Neuron (in vitro differentiated cells): ENCODE measurements at regions not wholly inside any gene's neighbourhood (a gene's known extent, or its start where the extent isn't known, plus 50 kb on each side); places are given as distances from the start of the nearest gene placed in this dataset.

ENCODE experiments used
- H2AFZ ChIP-seq: one replicate; pipeline ENCODE4 v1.6.1; 2013; ENCODE audit warnings: low read depth, mild to moderate bottlenecking, inconsistent platforms, low read length, moderate library complexity
- H3K27me3 ChIP-seq: one replicate; pipeline ENCODE4 v1.6.1; 2013; ENCODE audit warnings: low read length; ENCODE audit not compliant: insufficient read depth
- H3K36me3 ChIP-seq: one replicate; pipeline ENCODE4 v1.6.1; 2013; ENCODE audit warnings: low read length; ENCODE audit not compliant: insufficient read depth
- H3K4me1 ChIP-seq: one replicate; pipeline ENCODE4 v1.6.1; 2013; ENCODE audit warnings: low read length; ENCODE audit not compliant: insufficient read depth
- H3K4me3 ChIP-seq: 2 replicates; pipeline ENCODE4 v1.5.1; 2013; ENCODE audit warnings: mild to moderate bottlenecking, low read length, moderate library complexity
- H3K9me3 ChIP-seq: one replicate; pipeline ENCODE4 v1.6.1; 2013; ENCODE audit warnings: low read length

GRCh38 chr16:59696495-59696894 lies 962.4 kb upstream of the GOT2 start:
- peaks cover 12% of the 10 kb centered on the region for H3K4me1 ChIP-seq
- no peak overlapping the region for H2AFZ ChIP-seq
- no peak overlapping the region for H3K4me3 ChIP-seq
- H3K36me3 ChIP-seq = no peaks in the 10 kb centered on the region
- no peaks in the 10 kb centered on the region for H3K27me3 ChIP-seq
- no peaks in the 10 kb centered on the region for H3K9me3 ChIP-seq

DNA sequence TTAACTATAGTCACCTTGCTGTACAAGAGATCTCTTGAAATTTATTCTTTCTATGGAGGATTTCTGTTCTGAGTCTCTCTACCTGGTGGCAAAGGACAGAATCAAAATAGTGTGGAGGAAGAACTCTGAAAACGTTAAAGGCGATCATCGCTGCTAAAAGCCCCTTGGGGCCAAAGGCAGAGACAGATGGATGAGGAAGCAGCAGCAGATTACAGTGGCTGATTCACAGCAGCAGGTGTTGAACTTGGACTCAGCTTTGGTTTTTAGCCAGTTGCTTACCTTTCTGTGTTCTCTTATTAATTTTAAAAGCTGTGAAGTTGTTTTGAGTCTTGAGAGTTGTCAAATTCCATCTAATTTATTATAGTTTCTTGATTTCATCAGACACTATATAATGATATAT lies 956.1 kb upstream of the GOT2 start:
- Histone ChIP-seq H3K4me3 (no peak overlapping the region), H3K27me3 (no peaks in the 10 kb centered on the region), H3K9me3 (peaks cover 2% of the 10 kb centered on the region), H3K4me1 (peaks cover 17% of the 10 kb centered on the region), H3K36me3 (no peaks in the 10 kb centered on the region), H2AFZ (no peak overlapping the region)

GRCh38 chr16:59688006-59688405 lies 953.9 kb upstream of the GOT2 start:
- Histone ChIP-seq H3K9me3 (peaks cover 2% of the 10 kb centered on the region), H3K27me3 (no peaks in the 10 kb centered on the region), H2AFZ (no peak overlapping the region), H3K4me3 (no peak overlapping the region), H3K36me3 (no peaks in the 10 kb centered on the region), H3K4me1 (peaks cover 6% of the 10 kb centered on the region)

GRCh38 chr16:59686405-59686804 lies 952.3 kb upstream of the GOT2 start:
- H3K9me3 ChIP-seq = peaks cover 2% of the 10 kb centered on the region
- H3K4me1 ChIP-seq = peaks cover 4% of the 10 kb centered on the region
- no peaks in the 10 kb centered on the region for H3K36me3 ChIP-seq
- no peak overlapping the region for H3K4me3 ChIP-seq
- H2AFZ ChIP-seq = no peak overlapping the region
- no peaks in the 10 kb centered on the region for H3K27me3 ChIP-seq

GRCh38 chr16:59684911-59685310 lies 950.8 kb upstream of the GOT2 start:
- Histone ChIP-seq H3K27me3 (no peaks in the 10 kb centered on the region), H2AFZ (no peak overlapping the region), H3K36me3 (no peaks in the 10 kb centered on the region), H3K4me3 (no peak overlapping the region), H3K4me1 (peaks cover 4% of the 10 kb centered on the region), H3K9me3 (peaks cover 2% of the 10 kb centered on the region)

DNA sequence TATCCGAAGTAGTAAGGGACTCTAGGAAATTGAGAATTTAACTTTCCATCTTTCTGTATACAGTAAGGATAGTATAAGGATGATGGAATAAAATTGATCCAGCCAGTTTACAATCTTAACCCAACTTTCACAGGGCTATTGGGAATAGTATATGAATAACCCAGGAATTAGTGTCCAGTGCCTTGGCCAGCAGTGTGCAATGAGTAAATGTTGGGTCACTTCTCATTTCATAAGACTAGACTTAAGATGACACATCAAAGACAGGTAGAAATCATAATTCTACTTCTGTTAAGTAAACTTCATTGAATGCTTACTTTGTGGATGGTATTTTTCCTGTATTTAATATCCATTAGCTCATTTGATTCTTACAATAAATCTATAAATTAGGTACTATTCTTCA lies 949.6 kb upstream of the GOT2 start:
- H3K27me3 ChIP-seq = no peaks in the 10 kb centered on the region
- H3K4me1 ChIP-seq = peaks cover 1% of the 10 kb centered on the region
- no peak overlapping the region for H3K4me3 ChIP-seq
- no peak overlapping the region for H2AFZ ChIP-seq
- no peaks in the 10 kb centered on the region for H3K36me3 ChIP-seq
- H3K9me3 ChIP-seq = peaks cover 2% of the 10 kb centered on the region

- Histone ChIP-seq H3K36me3 (no peaks in the 10 kb centered on the region), H3K27me3 (no peaks in the 10 kb centered on the region), H3K4me3 (no peak overlapping the region), H3K9me3 (no peaks in the 10 kb centered on the region), H2AFZ (no peak overlapping the region), H3K4me1 (no peaks in the 10 kb centered on the region)
Observed at GRCh38 chr16:59665618-59666220, 931.6 kb upstream of the GOT2 start.

DNA sequence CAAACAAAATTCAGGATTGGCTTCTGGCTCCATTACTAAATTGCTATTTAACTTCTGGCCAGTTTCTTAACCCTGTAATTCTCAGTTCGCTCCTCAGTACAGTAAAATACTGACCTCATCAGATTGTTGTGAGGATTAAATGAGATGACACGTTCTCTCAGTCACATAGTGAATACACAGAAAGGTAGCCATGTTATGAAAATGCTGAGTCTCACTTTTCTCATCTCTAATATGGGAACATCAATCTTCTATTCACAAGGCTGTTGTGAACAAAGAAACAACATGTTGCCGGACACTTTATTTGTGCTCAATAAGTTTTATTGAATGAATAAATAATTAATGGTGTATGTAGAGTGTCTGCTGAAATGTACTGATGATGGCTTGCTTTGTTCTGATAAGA lies 924.5 kb upstream of the GOT2 start:
- H2AFZ ChIP-seq = no peak overlapping the region
- no peaks in the 10 kb centered on the region for H3K36me3 ChIP-seq
- no peaks in the 10 kb centered on the region for H3K4me1 ChIP-seq
- H3K4me3 ChIP-seq = no peak overlapping the region
- no peaks in the 10 kb centered on the region for H3K27me3 ChIP-seq
- H3K9me3 ChIP-seq = no peaks in the 10 kb centered on the region

- H3K27me3 ChIP-seq = no peaks in the 10 kb centered on the region
- H3K4me1 ChIP-seq = no peaks in the 10 kb centered on the region
- H3K9me3 ChIP-seq = no peaks in the 10 kb centered on the region
- H3K36me3 ChIP-seq = no peaks in the 10 kb centered on the region
- H3K4me3 ChIP-seq = no peak overlapping the region
- H2AFZ ChIP-seq = no peak overlapping the region
Observed at GRCh38 chr16:59655031-59655430, 920.9 kb upstream of the GOT2 start.

DNA sequence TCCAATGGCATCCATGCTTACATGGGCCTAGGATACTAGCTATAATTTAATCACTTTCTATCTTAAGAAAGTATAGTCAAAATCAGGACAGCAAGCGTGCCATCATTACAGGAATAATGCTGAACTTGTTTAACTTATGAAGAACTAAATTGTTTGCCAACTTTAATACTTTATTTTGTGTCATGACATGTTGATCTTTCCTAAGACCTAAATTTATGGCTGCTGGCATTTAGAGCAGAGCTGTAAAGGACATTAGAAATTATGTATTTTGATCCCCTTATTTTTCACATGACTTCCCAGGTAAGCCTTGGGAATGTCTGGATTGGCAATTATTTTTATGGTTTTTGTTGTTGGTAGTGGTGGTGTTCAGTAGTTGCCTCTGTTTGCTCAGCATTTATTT lies 920.3 kb upstream of the GOT2 start:
- Histone ChIP-seq H3K4me1 (no peaks in the 10 kb centered on the region), H3K36me3 (no peaks in the 10 kb centered on the region), H2AFZ (no peak overlapping the region), H3K9me3 (no peaks in the 10 kb centered on the region), H3K27me3 (no peaks in the 10 kb centered on the region), H3K4me3 (no peak overlapping the region)

DNA sequence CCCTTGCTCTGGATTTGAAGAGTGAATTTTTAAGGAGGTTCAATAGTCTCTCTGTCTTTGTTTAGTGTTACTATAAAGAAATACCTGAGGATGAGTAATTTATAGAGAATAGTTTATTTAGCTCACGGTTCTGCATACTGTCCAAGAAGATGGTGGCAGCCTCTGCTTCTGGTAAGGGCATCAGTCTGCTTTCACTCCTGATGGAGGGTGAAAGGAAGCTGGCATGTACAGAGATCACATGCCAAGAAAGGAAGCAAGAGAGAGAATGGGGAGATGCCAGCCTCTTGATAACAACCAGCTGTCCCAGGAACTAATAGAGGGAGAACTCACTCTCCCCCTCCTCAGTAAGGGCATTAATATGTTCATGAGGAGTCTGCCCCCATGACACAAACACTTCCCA lies 917.5 kb upstream of the GOT2 start:
- Histone ChIP-seq H2AFZ (no peak overlapping the region), H3K27me3 (no peaks in the 10 kb centered on the region), H3K4me3 (no peak overlapping the region), H3K36me3 (no peaks in the 10 kb centered on the region), H3K9me3 (peaks cover 2% of the 10 kb centered on the region), H3K4me1 (no peaks in the 10 kb centered on the region)

GRCh38 chr16:59645194-59645593 lies 911.1 kb upstream of the GOT2 start:
- no peak overlapping the region for H2AFZ ChIP-seq
- H3K4me1 ChIP-seq = no peaks in the 10 kb centered on the region
- no peaks in the 10 kb centered on the region for H3K36me3 ChIP-seq
- peaks cover 2% of the 10 kb centered on the region for H3K9me3 ChIP-seq
- H3K27me3 ChIP-seq = no peaks in the 10 kb centered on the region
- H3K4me3 ChIP-seq = no peak overlapping the region

DNA sequence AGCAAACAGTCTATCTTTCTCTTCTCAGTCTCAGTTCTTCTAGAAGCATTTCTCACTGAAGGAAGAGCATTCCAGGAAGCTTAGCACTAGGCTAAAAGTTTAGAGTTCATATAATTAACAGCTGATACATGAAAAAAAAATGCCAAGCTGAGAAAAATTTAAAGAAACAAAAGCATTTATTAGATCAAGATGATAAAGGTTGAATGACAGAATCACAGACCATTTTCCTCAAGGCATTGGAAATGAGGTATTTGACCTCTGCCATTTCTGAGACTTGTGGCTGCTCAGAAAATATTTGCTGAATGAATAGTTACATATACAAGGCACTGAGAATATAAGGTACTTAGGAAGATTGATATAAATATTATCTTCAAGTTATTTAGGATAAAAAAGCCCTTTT lies 901.6 kb upstream of the GOT2 start:
- Histone ChIP-seq H3K36me3 (no peaks in the 10 kb centered on the region), H3K4me3 (no peak overlapping the region)

GRCh38 chr16:59634951-59635350 lies 900.8 kb upstream of the GOT2 start:
- Histone ChIP-seq H3K4me1 (peaks cover 32% of the 10 kb centered on the region), H3K4me3 (no peak overlapping the region), H3K9me3 (no peaks in the 10 kb centered on the region), H3K36me3 (no peaks in the 10 kb centered on the region), H2AFZ (no peak overlapping the region), H3K27me3 (no peaks in the 10 kb centered on the region)

More for the DNA sequence above, 901.6 kb upstream of the GOT2 start:
- no peaks in the 10 kb centered on the region for H3K9me3 ChIP-seq
- peaks cover 32% of the 10 kb centered on the region for H3K4me1 ChIP-seq
- no peak overlapping the region for H2AFZ ChIP-seq
- H3K27me3 ChIP-seq = no peaks in the 10 kb centered on the region
